ENCODE measurements at regions not wholly inside any gene's neighbourhood (a gene's known extent, or its start where the extent isn't known, plus 50 kb on each side); places are given as distances from the start of the nearest gene placed in this dataset.

DNA sequence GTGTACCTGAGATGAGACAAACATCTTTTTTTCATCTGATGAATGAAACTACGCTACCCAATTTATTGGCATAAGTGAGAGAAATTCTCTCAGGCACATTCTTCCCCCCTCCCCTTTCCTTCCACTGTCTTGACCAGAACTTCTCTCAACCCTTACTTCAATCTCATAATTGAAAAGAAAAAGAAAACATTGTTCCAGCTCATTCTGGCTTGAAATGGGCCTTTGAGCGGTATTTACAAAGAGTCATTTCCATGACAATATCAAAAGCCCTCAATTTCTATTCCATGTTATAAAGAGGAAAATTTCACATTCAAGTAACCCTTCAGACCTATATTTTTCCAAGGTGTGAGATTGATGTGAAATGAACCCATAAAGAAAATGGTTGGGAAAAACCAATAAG is 145.9 kb downstream of the PCSK1 start:
- no peaks in the 10 kb centered on the region for H3K79me2 ChIP-seq (ENCODE audit: control insufficient read depth, insufficient read depth, low read length)
- no peaks in the 10 kb centered on the region for H3K27me3 ChIP-seq (ENCODE audit: control insufficient read depth in 2 of 2, insufficient read depth in 2 of 2, low read length in 2 of 2)
- no peaks in the 10 kb centered on the region for H3K4me1 ChIP-seq (ENCODE audit: control insufficient read depth, extremely low read depth, insufficient read depth, low read length)
- H4K20me1 ChIP-seq (replicated peaks; ENCODE audit: control insufficient read depth, extremely low read depth, insufficient read depth, low read length) = no peaks in the 10 kb centered on the region
- no peak for TF ChIP-seq POLR2A (IDR thresholded peaks at IDR 0.05; ENCODE audit: low read depth, low read length)
- TF ChIP-seq JUN (IDR thresholded peaks at IDR 0.05; ENCODE audit: borderline replicate concordance, insufficient read depth, insufficient read length, low read depth) = no peak
- TF ChIP-seq CTCF (IDR thresholded peaks at IDR 0.05; ENCODE audit: extremely low read depth in 1 of 2, insufficient read depth in 1 of 2, low read depth in 1 of 2, low read length in 2 of 2) = no peak
- no peak for TF ChIP-seq MYC (IDR thresholded peaks at IDR 0.05; ENCODE audit: low read depth, low read length)
- TF ChIP-seq GATA2 (IDR thresholded peaks at IDR 0.05; ENCODE audit: insufficient read depth, insufficient read length, low read depth, low read length) = no peak
- no peak for TF ChIP-seq FOS (IDR thresholded peaks at IDR 0.05; ENCODE audit: borderline replicate concordance, insufficient read depth, low read length)
- no peak for TF ChIP-seq POLR2AphosphoS5 (IDR thresholded peaks at IDR 0.05; ENCODE audit: insufficient read depth, low read depth, low read length)
- TF ChIP-seq EZH2 (IDR thresholded peaks at IDR 0.05; ENCODE audit: borderline replicate concordance, low read depth, low read length, severe bottlenecking) = no peak
- TF ChIP-seq MAX (IDR thresholded peaks at IDR 0.05; ENCODE audit: insufficient read depth, insufficient read length) = no peak
- H3K4me2 ChIP-seq (ENCODE audit: insufficient read depth, low read length) = no peak overlapping the region
- H3K9me1 ChIP-seq (replicated peaks; ENCODE audit: control insufficient read depth, extremely low read depth, insufficient read depth, low read length) = no peaks in the 10 kb centered on the region
- H3K4me3 ChIP-seq (replicated peaks in 1 of 3; ENCODE audit: insufficient read depth in 1 of 3, low read depth in 1 of 3, low read length in 3 of 3) = no peak overlapping the region
- ChIA-PET CTCF (no interaction called here), POLR2A (no interaction called here)
- BruUV-seq (replicated peaks) = no TSS peak
- dilution Hi-C loops (cut with MboI; ENCODE audit: extremely low pct_ligation_motif_present, low sequenced_read_pairs) (no loop called here), intact Hi-C loops (cut with micrococcal nuclease) (no loop called here)
- H3K9ac ChIP-seq (replicated peaks; ENCODE audit: extremely low read depth, insufficient read depth, low read length) = no peak overlapping the region
- H3K27ac ChIP-seq (ENCODE audit: insufficient read depth, low read depth, low read length) = no peak overlapping the region
- no peak for DNase-seq (ENCODE audit: low read depth, low spot score)
- no peak for FAIRE-seq
- no peaks in the 10 kb centered on the region for H3K36me3 ChIP-seq (ENCODE audit: control insufficient read depth in 2 of 2, extremely low read depth in 1 of 2, insufficient read depth in 2 of 2, low read length in 2 of 2)
- H3K9me3 ChIP-seq (replicated peaks; ENCODE audit: control insufficient read depth, insufficient read depth, low read length) = no peaks in the 10 kb centered on the region
- H2AFZ ChIP-seq (ENCODE audit: low read depth, low read length) = no peak overlapping the region
